A204.1 (cell line): ENCODE measurements at regions not wholly inside any gene's neighbourhood (a gene's known extent, or its start where the extent isn't known, plus 50 kb on each side); places are given as distances from the start of the nearest gene placed in this dataset.
"Not testable (repeated sequence)": the region's sequence is repeated elsewhere in the genome, so short reads cannot be mapped to it uniquely, and the experiment has no call there.

Experiments
- FAIRE-seq: peaks from 2 replicates; lab custom pipeline; 2012; peaks lifted over from hg19 to GRCh38; lab: Jason Lieb, UNC

- FAIRE-seq, result no peak
Observed at GRCh38 chr7:46058086-46058823, 137.2 kb upstream of the IGFBP3 start.

- FAIRE-seq, result no peak
Observed at GRCh38 chr7:46054915-46055314, 133.8 kb upstream of the IGFBP3 start.

- no peak for FAIRE-seq
Observed at GRCh38 chr7:46054272-46054671, 133.2 kb upstream of the IGFBP3 start.

GRCh38 chr7:46047581-46047980 lies 126.5 kb upstream of the IGFBP3 start:
- FAIRE-seq, result no peak

GRCh38 chr7:46043338-46043737 lies 122.3 kb upstream of the IGFBP3 start:
- not testable (repeated sequence) for FAIRE-seq

GRCh38 chr7:46039813-46040212 lies 118.7 kb upstream of the IGFBP3 start:
- not testable (repeated sequence) for FAIRE-seq

- FAIRE-seq, result no peak
Observed at GRCh38 chr7:46035166-46035565, 114.1 kb upstream of the IGFBP3 start.

- no peak for FAIRE-seq
Observed at GRCh38 chr7:46034056-46034768, 113.1 kb upstream of the IGFBP3 start.

- FAIRE-seq, result no peak
Observed at GRCh38 chr7:46033592-46033991, 112.5 kb upstream of the IGFBP3 start.

- no peak for FAIRE-seq
Observed at GRCh38 chr7:46032942-46033341, 111.9 kb upstream of the IGFBP3 start.

GRCh38 chr7:46032353-46032752 lies 111.3 kb upstream of the IGFBP3 start:
- FAIRE-seq, result no peak

- no peak for FAIRE-seq
Observed at GRCh38 chr7:46029111-46029704, 108.1 kb upstream of the IGFBP3 start.

GRCh38 chr7:46028246-46028645 lies 107.2 kb upstream of the IGFBP3 start:
- no peak for FAIRE-seq

GRCh38 chr7:46026741-46027140 lies 105.7 kb upstream of the IGFBP3 start:
- no peak for FAIRE-seq

- no peak for FAIRE-seq
Observed at GRCh38 chr7:46024263-46024916, 103.3 kb upstream of the IGFBP3 start.

GRCh38 chr7:46022397-46022796 lies 101.3 kb upstream of the IGFBP3 start:
- no peak for FAIRE-seq

GRCh38 chr7:46015107-46015868 lies 94.2 kb upstream of the IGFBP3 start:
- no peak for FAIRE-seq

GRCh38 chr7:46011501-46011900 lies 90.4 kb upstream of the IGFBP3 start:
- FAIRE-seq, result no peak

- FAIRE-seq, result no peak
Observed at GRCh38 chr7:46011059-46011458, 90.0 kb upstream of the IGFBP3 start.

- no peak for FAIRE-seq
Observed at GRCh38 chr7:46009211-46009610, 88.1 kb upstream of the IGFBP3 start.

GRCh38 chr7:46007990-46008643 lies 87.0 kb upstream of the IGFBP3 start:
- FAIRE-seq, result no peak

GRCh38 chr7:46007194-46007593 lies 86.1 kb upstream of the IGFBP3 start:
- no peak for FAIRE-seq
